ENCODE measurements at regions not wholly inside any gene's neighbourhood (a gene's known extent, or its start where the extent isn't known, plus 50 kb on each side); places are given as distances from the start of the nearest gene placed in this dataset.
"Not testable (repeated sequence)": the region's sequence is repeated elsewhere in the genome, so short reads cannot be mapped to it uniquely, and the experiment has no call there.

DNA sequence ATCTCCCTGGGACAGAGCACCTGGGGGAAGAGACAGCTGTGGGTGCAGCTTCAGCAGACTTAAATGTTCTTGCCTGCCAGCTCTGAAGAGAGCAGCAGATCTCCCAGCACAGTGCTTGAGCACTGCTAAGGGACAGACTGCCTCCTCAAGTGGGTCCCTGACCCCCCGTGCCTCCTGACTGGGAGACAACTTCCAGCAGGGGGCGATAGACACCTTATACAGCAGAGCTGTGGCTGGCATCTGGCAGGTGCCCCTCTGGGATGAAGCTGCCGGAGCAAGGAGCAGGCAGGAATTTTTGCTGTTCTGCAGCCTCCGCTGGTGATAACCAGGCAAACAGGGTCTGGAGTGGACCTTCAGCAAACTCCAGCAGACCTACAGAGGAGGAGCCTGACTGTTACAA is 541.7 kb upstream of the PITX2 start:
- POLR2A ChIA-PET; DNase-seq (ENCODE audit: extremely low spot score): not testable (repeated sequence)
- CTCF ChIA-PET, result interaction anchor here (0.7 to 2.2 kb wide), 5 partner anchors 9 to 118 kb away, joined by 3 to 8 read pairs (median 4); no protein-coding TSS in a partner anchor
- TF ChIP-seq, protein P1, sequence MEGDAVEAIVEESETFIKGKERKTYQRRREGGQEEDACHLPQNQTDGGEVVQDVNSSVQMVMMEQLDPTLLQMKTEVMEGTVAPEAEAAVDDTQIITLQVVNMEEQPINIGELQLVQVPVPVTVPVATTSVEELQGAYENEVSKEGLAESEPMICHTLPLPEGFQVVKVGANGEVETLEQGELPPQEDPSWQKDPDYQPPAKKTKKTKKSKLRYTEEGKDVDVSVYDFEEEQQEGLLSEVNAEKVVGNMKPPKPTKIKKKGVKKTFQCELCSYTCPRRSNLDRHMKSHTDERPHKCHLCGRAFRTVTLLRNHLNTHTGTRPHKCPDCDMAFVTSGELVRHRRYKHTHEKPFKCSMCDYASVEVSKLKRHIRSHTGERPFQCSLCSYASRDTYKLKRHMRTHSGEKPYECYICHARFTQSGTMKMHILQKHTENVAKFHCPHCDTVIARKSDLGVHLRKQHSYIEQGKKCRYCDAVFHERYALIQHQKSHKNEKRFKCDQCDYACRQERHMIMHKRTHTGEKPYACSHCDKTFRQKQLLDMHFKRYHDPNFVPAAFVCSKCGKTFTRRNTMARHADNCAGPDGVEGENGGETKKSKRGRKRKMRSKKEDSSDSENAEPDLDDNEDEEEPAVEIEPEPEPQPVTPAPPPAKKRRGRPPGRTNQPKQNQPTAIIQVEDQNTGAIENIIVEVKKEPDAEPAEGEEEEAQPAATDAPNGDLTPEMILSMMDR (IDR thresholded peaks at IDR 0.05; ENCODE audit: control extremely low read depth, extremely low read depth, low read depth, missing control alignments), result peak; percentile 34

DNA sequence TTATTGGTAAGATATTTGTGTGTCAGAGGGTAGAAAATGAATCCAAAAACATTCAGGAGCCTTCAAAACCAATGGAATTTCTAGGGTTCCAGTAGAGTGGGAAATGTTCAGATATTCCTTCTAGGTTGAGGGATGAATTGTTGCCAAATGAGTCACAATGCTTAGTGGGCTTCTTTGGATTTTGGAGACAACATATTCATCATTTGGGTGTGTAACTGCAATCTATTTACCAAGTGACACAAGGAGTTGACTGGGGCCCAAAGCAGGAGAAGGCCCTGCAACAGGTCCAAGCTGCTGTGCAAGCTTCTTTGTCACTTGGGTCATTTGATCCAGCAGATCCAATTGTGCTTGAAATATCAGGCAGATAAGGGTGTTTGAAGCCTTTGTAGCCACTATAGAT is 551.5 kb upstream of the PITX2 start:
- TF ChIP-seq, protein P1 (IDR thresholded peaks at IDR 0.05; ENCODE audit: control extremely low read depth, extremely low read depth, low read depth, missing control alignments), result no peak
- ChIA-PET POLR2A (no interaction called here), CTCF (interaction anchor here (1.9 to 2.3 kb wide), 2 partner anchors 10 to 20 kb away, joined by 5 to 7 read pairs; no protein-coding TSS in a partner anchor)
- DNase-seq (ENCODE audit: extremely low spot score), result no peak

DNA sequence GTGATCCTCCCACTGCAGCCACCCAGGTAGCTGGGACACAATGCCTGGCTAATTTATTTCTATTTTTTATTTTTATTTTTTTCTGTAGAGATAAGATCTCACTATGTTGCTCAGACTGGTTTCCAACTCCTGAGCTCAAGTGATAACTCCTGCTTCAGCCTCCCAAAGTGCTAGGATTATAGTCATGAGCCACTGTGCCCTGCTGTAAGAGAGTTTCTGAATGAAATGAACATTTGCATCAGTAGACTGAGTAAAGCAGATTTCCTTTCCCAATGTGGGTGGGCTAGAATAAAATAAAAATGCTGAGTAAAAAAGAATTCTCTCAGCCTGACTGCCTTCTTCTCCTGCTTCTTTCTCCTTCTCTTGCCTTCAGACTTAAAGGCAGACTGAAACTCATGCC is 555.4 kb upstream of the PITX2 start:
- CTCF ChIA-PET, result interaction anchor here (0.9 to 1.2 kb wide), 2 partner anchors 15 to 60 kb away, joined by 3 read pairs; no protein-coding TSS in a partner anchor

DNA sequence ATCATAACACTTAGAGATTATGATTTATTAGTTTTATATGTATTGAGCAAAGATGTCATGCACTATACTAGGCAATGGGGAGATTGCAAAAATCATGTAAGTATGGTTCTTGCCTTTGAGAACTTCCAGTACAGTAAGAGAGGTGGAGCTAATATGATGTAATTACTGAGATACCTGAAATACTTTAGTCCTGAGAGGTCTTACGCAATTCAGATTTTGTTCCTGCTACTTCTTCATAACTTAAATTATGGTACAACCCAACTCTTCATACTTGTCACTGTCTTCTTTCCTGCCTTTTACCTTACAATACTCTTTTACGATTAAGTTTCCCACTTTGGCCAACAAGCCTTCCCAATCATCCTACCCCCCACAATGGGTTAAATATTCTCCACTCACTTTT is 564.2 kb upstream of the PITX2 start:
- TF ChIP-seq, protein P1 (IDR thresholded peaks at IDR 0.05; ENCODE audit: control extremely low read depth, extremely low read depth, low read depth, missing control alignments), result no peak
- CTCF ChIA-PET, result no interaction called here
- DNase-seq (ENCODE audit: extremely low spot score), result no peak
- POLR2A ChIA-PET, result no interaction called here

More for the DNA sequence above, 555.4 kb upstream of the PITX2 start:
- POLR2A ChIA-PET, result no interaction called here
- no peak for DNase-seq (ENCODE audit: extremely low spot score)
- TF ChIP-seq, protein P1 (IDR thresholded peaks at IDR 0.05; ENCODE audit: control extremely low read depth, extremely low read depth, low read depth, missing control alignments), result no peak

DNA sequence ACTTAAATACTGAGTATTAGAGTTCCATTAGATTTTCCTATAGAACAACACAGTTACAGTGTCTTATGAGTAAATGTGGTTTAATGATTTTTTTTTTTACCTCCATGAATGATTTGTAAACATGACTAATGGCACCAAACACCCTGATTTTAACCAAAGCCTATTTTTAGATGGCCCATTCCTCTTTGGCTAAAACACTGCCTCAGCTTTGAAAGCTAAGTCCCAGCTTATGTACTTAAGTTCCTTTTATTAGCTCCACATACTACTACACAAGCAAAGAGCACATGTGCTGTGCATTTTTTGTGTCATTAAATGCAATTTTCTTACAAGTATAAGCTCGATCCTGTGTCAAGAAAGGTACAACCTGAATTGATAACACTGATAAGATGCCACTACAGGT is 575.6 kb upstream of the PITX2 start:
- CTCF ChIA-PET, result interaction anchor here (1.1 to 1.9 kb wide), 3 partner anchors 10 to 84 kb away, joined by 3 to 4 read pairs (median 4); no protein-coding TSS in a partner anchor
- POLR2A ChIA-PET, result no interaction called here
- DNase-seq (ENCODE audit: extremely low spot score), result no peak
- TF ChIP-seq, protein P1 (IDR thresholded peaks at IDR 0.05; ENCODE audit: control extremely low read depth, extremely low read depth, low read depth, missing control alignments), result no peak

DNA sequence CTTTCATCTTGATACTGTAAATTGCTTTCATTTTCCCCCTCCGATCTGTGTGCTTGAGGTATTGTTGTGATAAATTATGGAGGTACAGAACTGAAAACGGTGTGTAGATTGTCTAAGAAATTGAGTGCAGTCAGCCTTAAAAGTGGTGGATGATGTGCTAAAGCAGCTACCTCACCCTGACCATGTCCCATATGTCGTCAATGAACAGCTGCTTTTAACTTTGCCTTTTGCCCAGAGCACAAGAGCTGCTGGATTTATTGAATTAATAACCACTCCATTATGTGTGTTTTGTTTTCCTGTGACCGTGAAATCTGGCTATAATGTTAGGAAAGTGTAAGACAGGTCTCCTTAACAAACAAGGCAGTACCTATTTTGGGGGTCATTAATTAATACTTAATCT is 581.9 kb upstream of the PITX2 start:
- CTCF ChIA-PET, result interaction anchor here (1.3 kb wide), 1 partner anchor 30 kb away, joined by 3 read pairs; no protein-coding TSS in a partner anchor
- DNase-seq (ENCODE audit: extremely low spot score), result no peak

More for the DNA sequence above, 581.9 kb upstream of the PITX2 start:
- TF ChIP-seq, protein P1 (IDR thresholded peaks at IDR 0.05; ENCODE audit: control extremely low read depth, extremely low read depth, low read depth, missing control alignments), result no peak
- POLR2A ChIA-PET, result no interaction called here
